Liver (tissue), 3 donors: ENCODE measurements at regions not wholly inside any gene's neighbourhood (a gene's known extent, or its start where the extent isn't known, plus 50 kb on each side); places are given as distances from the start of the nearest gene placed in this dataset.

Experiments
- CTCF ChIP-seq: fragments of 150-350 bp; IDR thresholded peaks from 2 replicates; pipeline ENCODE4 v1.5.1; 2017; ENCODE audit warnings: improper control_type of control experiment, low read depth, low read length; ENCODE audit not compliant: missing input control
- MAX ChIP-seq: IDR thresholded peaks from 2 replicates; pipeline ENCODE4 v1.6.1; 2016; ENCODE audit warnings: antibody characterized with exemption
- SP1 ChIP-seq: IDR thresholded peaks from 2 replicates; pipeline ENCODE4 v1.6.1; 2018; ENCODE audit warnings: antibody characterized with exemption, mild to moderate bottlenecking
- TAF1 ChIP-seq: conservative IDR thresholded peaks from 2 replicates; pipeline ENCODE4 v1.6.1; 2016; ENCODE audit warnings: antibody characterized with exemption, mild to moderate bottlenecking
- TF ChIP-seq, protein P1 (sequence below): IDR thresholded peaks from 2 replicates; pipeline ENCODE4 v1.6.1; 2016; ENCODE audit warnings: antibody characterized with exemption, mild to moderate bottlenecking
- donor health status: healthy.
- donor health status: healthy.

DNA sequence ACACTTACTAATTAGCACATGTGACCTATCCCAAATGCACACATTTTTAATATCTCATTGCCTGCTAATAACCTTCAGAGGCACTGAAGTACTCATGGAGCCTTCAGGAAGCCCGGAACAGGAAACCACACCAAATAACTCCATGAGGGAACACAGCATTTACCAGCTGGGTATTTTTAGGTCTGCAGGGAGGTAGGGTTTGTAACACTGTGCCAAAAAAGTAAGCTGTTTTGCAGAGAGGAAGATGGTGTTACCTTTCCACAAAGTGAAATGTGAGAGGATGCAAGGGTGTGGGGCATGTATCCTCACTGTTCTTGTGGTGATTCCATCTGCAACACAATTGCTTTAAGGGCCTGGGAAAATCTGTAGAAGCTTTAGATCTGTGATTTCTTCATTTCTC is 64.4 kb downstream of the NUDT12 start:
- TF ChIP-seq, protein P1, sequence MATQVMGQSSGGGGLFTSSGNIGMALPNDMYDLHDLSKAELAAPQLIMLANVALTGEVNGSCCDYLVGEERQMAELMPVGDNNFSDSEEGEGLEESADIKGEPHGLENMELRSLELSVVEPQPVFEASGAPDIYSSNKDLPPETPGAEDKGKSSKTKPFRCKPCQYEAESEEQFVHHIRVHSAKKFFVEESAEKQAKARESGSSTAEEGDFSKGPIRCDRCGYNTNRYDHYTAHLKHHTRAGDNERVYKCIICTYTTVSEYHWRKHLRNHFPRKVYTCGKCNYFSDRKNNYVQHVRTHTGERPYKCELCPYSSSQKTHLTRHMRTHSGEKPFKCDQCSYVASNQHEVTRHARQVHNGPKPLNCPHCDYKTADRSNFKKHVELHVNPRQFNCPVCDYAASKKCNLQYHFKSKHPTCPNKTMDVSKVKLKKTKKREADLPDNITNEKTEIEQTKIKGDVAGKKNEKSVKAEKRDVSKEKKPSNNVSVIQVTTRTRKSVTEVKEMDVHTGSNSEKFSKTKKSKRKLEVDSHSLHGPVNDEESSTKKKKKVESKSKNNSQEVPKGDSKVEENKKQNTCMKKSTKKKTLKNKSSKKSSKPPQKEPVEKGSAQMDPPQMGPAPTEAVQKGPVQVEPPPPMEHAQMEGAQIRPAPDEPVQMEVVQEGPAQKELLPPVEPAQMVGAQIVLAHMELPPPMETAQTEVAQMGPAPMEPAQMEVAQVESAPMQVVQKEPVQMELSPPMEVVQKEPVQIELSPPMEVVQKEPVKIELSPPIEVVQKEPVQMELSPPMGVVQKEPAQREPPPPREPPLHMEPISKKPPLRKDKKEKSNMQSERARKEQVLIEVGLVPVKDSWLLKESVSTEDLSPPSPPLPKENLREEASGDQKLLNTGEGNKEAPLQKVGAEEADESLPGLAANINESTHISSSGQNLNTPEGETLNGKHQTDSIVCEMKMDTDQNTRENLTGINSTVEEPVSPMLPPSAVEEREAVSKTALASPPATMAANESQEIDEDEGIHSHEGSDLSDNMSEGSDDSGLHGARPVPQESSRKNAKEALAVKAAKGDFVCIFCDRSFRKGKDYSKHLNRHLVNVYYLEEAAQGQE = no peak
- no peak for TF ChIP-seq CTCF
- TF ChIP-seq TAF1 = no peak
- TF ChIP-seq SP1 = no peak
- TF ChIP-seq MAX = no peak
